HL-60 (cell line): ENCODE measurements at regions not wholly inside any gene's neighbourhood (a gene's known extent, or its start where the extent isn't known, plus 50 kb on each side); places are given as distances from the start of the nearest gene placed in this dataset.

Experiments
- DNase-seq, 2 experiments: peaks; one replicate each; pipeline ENCODE4 v3.0.0-alpha.2; 2010 to 2020; ENCODE audit warnings: low read depth in 1 of 2, low spot score in 1 of 2
- H3K27ac ChIP-seq: fragments of 250-450 bp; sonication (Bioruptor Pico); replicated peaks from 2 replicates; pipeline ENCODE4 v1.5.1; 2020; ENCODE audit warnings: mild to moderate bottlenecking, moderate library complexity
- H3K27me3 ChIP-seq: fragments of 250-450 bp; sonication (Bioruptor Pico); 2 replicates; pipeline ENCODE4 v1.5.1; 2021; ENCODE audit warnings: mild to moderate bottlenecking, moderate library complexity; ENCODE audit not compliant: insufficient read depth, poor library complexity, severe bottlenecking
- H3K4me3 ChIP-seq: replicated peaks from 2 replicates; pipeline ENCODE4 v1.5.1; 2011; ENCODE audit warnings: mild to moderate bottlenecking, control low read depth, low read length; ENCODE audit not compliant: insufficient read depth
- CTCF ChIP-seq: IDR thresholded peaks from one replicate; pipeline ENCODE4 v1.5.1; 2011; ENCODE audit warnings: low read length, control low read depth, inconsistent platforms; ENCODE audit not compliant: insufficient read depth
- GABPA ChIP-seq: IDR thresholded peaks from 2 replicates; pipeline ENCODE4 v1.6.1; 2012; ENCODE audit warnings: low read depth
- POLR2AphosphoS5 ChIP-seq: IDR thresholded peaks from 2 replicates; pipeline ENCODE4 v1.6.1; 2012; ENCODE audit warnings: low read depth
- REST ChIP-seq: IDR thresholded peaks from 2 replicates; pipeline ENCODE4 v1.6.1; 2012; ENCODE audit warnings: low read depth; ENCODE audit not compliant: insufficient replicate concordance
- SPI1 ChIP-seq: IDR thresholded peaks from 2 replicates; pipeline ENCODE4 v1.6.1; 2012; ENCODE audit warnings: low read depth, mild to moderate bottlenecking, borderline replicate concordance

- DNase-seq: no peak
- H3K4me3 ChIP-seq: no peak overlapping the region
- H3K27me3 ChIP-seq: no peaks in the 10 kb centered on the region
- TF ChIP-seq POLR2AphosphoS5 (no peak), REST (no peak), SPI1 (no peak), GABPA (no peak), CTCF (no peak)
- H3K27ac ChIP-seq: no peak overlapping the region
Measured at GRCh38 chr7:136741941-136742340, 126.5 kb upstream of the CHRM2 start.

- no peak for TF ChIP-seq CTCF
- no peak for TF ChIP-seq REST
- TF ChIP-seq GABPA: no peak
- TF ChIP-seq POLR2AphosphoS5: no peak
- no peak for TF ChIP-seq SPI1
- no peak overlapping the region for H3K27ac ChIP-seq
- no peaks in the 10 kb centered on the region for H3K27me3 ChIP-seq
- no peak overlapping the region for H3K4me3 ChIP-seq
- no peak for DNase-seq
Measured at GRCh38 chr7:136728945-136729344, 139.5 kb upstream of the CHRM2 start.

GRCh38 chr7:136726460-136726859 lies 142.0 kb upstream of the CHRM2 start:
- Histone ChIP-seq H3K27ac (no peak overlapping the region), H3K27me3 (no peaks in the 10 kb centered on the region), H3K4me3 (no peak overlapping the region)
- TF ChIP-seq CTCF (no peak), POLR2AphosphoS5 (no peak), SPI1 (no peak), GABPA (no peak), REST (no peak)
- no peak for DNase-seq
